ENCODE measurements at regions not wholly inside any gene's neighbourhood (a gene's known extent, or its start where the extent isn't known, plus 50 kb on each side); places are given as distances from the start of the nearest gene placed in this dataset.

DNA sequence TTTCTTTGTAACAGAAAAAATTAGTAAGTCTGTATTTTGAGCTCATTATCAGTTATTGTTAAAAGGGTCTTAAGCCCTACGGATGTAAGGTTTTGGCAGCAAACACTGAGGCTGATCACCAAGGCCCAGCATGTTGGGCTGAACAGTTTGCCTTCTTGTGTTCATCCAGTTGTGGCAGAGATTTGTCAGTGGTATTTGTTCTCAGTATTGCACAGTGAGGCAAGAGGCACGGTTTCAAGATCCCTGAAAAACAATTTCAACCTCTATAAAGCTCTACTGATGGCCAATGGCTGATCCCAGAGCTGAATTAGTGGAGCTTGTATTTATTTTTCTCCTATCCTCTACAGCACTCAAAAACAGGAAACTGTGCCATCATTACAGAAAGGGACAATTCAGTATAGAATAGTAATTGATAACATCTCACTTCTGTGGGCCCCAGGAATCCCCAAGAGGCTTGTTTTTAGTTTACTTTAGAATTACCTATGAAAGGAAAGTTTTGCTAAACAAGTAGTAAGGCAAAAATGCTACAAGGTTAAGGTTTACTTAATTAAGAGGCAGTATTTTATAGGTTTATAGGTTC lies 191.8 kb upstream of the RAB4A start:
- Histone ChIP-seq H3K4me2 (no peak overlapping the region), H3K36me3 (ENCODE audit: low read depth) (no peaks in the 10 kb centered on the region), H2AFZ (no peak overlapping the region), H3K9me2 (ENCODE audit: insufficient read depth) (no peaks in the 10 kb centered on the region), H4K20me1 (ENCODE audit: insufficient read depth) (no peaks in the 10 kb centered on the region), H3K4me3 (no peak overlapping the region), H3K9me3 (ENCODE audit: insufficient read depth, low read depth) (no peaks in the 10 kb centered on the region), H3F3A (ENCODE audit: insufficient read depth, low read depth) (no peaks in the 10 kb centered on the region), H3K79me2 (ENCODE audit: low read depth) (no peaks in the 10 kb centered on the region), H3K27me3 (ENCODE audit: insufficient read depth, low read depth) (peaks cover 68% of the 10 kb centered on the region), H3K27ac (no peak overlapping the region), H3K4me1 (replicated peaks; ENCODE audit: insufficient read depth) (no peaks in the 10 kb centered on the region)
- intact Hi-C loops (cut with micrococcal nuclease; ENCODE audit: unreplicated experiment) = no loop called here
- DNase-seq = no peak
- ChIA-PET CTCF (no interaction called here), POLR2A (ENCODE audit: unreplicated experiment) (no interaction called here)
- TF ChIP-seq EZH2 (IDR thresholded peaks at IDR 0.05; ENCODE audit: low read depth) = no peak
- TF ChIP-seq, protein P1, sequence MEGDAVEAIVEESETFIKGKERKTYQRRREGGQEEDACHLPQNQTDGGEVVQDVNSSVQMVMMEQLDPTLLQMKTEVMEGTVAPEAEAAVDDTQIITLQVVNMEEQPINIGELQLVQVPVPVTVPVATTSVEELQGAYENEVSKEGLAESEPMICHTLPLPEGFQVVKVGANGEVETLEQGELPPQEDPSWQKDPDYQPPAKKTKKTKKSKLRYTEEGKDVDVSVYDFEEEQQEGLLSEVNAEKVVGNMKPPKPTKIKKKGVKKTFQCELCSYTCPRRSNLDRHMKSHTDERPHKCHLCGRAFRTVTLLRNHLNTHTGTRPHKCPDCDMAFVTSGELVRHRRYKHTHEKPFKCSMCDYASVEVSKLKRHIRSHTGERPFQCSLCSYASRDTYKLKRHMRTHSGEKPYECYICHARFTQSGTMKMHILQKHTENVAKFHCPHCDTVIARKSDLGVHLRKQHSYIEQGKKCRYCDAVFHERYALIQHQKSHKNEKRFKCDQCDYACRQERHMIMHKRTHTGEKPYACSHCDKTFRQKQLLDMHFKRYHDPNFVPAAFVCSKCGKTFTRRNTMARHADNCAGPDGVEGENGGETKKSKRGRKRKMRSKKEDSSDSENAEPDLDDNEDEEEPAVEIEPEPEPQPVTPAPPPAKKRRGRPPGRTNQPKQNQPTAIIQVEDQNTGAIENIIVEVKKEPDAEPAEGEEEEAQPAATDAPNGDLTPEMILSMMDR (conservative IDR thresholded peaks at IDR 0.05) = no peak
- no TSS peak for BruUV-seq (replicated peaks)

DNA sequence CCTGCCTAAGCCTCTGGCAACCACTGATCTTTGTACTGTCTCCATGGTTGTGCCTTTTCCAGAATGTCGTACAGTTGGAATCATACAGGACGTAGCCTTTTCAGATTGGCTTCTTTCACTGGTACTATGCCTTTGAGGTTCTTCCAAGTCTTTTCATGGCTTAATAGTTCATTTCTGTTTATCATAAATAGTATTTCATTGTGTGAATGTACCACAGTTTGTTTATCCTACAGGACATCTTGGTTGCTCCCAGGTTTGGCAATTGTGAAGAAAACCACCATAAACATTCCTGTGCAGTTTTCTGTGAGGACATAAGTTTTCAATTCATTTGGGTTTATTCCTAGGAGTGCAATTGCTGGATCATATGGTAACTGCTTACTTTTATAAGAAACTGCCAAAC lies 190.6 kb upstream of the RAB4A start:
- Histone ChIP-seq H4K20me1 (ENCODE audit: insufficient read depth) (no peaks in the 10 kb centered on the region), H3K27me3 (ENCODE audit: insufficient read depth, low read depth) (peaks cover 59% of the 10 kb centered on the region), H3K27ac (no peak overlapping the region), H3K4me3 (no peak overlapping the region), H3K9me3 (ENCODE audit: insufficient read depth, low read depth) (no peaks in the 10 kb centered on the region), H3F3A (ENCODE audit: insufficient read depth, low read depth) (no peaks in the 10 kb centered on the region), H3K9me2 (ENCODE audit: insufficient read depth) (no peaks in the 10 kb centered on the region), H2AFZ (no peak overlapping the region), H3K4me1 (replicated peaks; ENCODE audit: insufficient read depth) (no peaks in the 10 kb centered on the region), H3K79me2 (ENCODE audit: low read depth) (no peaks in the 10 kb centered on the region), H3K4me2 (no peak overlapping the region), H3K36me3 (ENCODE audit: low read depth) (no peaks in the 10 kb centered on the region)
- BruUV-seq (replicated peaks) = no TSS peak
- ChIA-PET POLR2A (ENCODE audit: unreplicated experiment) (no interaction called here), CTCF (no interaction called here)
- no peak for DNase-seq
- TF ChIP-seq, protein P1 (conservative IDR thresholded peaks at IDR 0.05) = no peak
- TF ChIP-seq EZH2 (IDR thresholded peaks at IDR 0.05; ENCODE audit: low read depth) = no peak
- intact Hi-C loops (cut with micrococcal nuclease; ENCODE audit: unreplicated experiment) = no loop called here

DNA sequence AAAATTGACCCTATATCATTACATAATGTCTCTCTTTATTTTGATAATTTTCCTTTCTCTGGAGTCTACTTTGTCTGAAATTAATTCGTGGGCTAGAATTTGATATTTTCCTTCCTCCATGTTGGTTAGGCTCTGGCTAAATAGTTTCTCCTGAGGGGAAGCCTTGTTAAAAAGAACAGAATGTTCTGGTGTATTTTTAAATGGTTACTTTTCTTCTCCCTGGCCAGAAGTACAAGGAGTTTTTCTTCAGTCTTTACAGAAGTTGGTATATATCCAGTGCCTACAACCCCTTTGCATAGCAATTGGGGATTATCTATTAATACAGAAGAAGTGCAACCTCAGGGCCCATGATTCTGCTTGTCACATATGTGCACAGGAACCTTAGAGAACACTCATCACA lies 185.6 kb upstream of the RAB4A start:
- Histone ChIP-seq H3K27me3 (ENCODE audit: insufficient read depth, low read depth) (peaks cover 38% of the 10 kb centered on the region), H3K79me2 (ENCODE audit: low read depth) (no peaks in the 10 kb centered on the region), H3K27ac (no peak overlapping the region), H3K9me2 (ENCODE audit: insufficient read depth) (no peaks in the 10 kb centered on the region), H3K4me3 (no peak overlapping the region), H2AFZ (no peak overlapping the region), H3F3A (ENCODE audit: insufficient read depth, low read depth) (no peaks in the 10 kb centered on the region), H3K4me1 (replicated peaks; ENCODE audit: insufficient read depth) (no peaks in the 10 kb centered on the region), H3K9me3 (ENCODE audit: insufficient read depth, low read depth) (no peaks in the 10 kb centered on the region), H3K36me3 (ENCODE audit: low read depth) (no peaks in the 10 kb centered on the region), H3K4me2 (no peak overlapping the region), H4K20me1 (ENCODE audit: insufficient read depth) (no peaks in the 10 kb centered on the region)
- CTCF ChIA-PET = no interaction called here
- intact Hi-C loops (cut with micrococcal nuclease; ENCODE audit: unreplicated experiment) = no loop called here
- no peak for TF ChIP-seq EZH2 (IDR thresholded peaks at IDR 0.05; ENCODE audit: low read depth)
- TF ChIP-seq, protein P1 (conservative IDR thresholded peaks at IDR 0.05) = no peak
- POLR2A ChIA-PET (ENCODE audit: unreplicated experiment) = no interaction called here
- no peak for DNase-seq
- BruUV-seq (replicated peaks) = no TSS peak

All from PC-9 (cell line).